Tibial nerve (tissue), 4 donors: ENCODE measurements at regions not wholly inside any gene's neighbourhood (a gene's known extent, or its start where the extent isn't known, plus 50 kb on each side); places are given as distances from the start of the nearest gene placed in this dataset.

Source experiments
- DNase-seq, 2 donors: peaks; one replicate each; pipeline ENCODE4 v3.0.0-alpha.2; 2019; ENCODE audit warnings: low spot score in 2 of 2
- H3K27ac ChIP-seq, 4 donors: fragments of 200-600 bp; sonication (generic) in 3 of 4; one replicate each; pipeline ENCODE4 v1.5.1; 2017 to 2019; ENCODE audit warnings: mild to moderate bottlenecking in 1 of 4
- H3K27me3 ChIP-seq, 2 donors: fragments of 200-600 bp; sonication (generic) in 1 of 2; one replicate each; pipeline versions ENCODE4 v1.5.1 to v1.6.0; 2017 to 2019
- H3K36me3 ChIP-seq, 3 donors: fragments of 200-600 bp; sonication (generic); one replicate each; pipeline ENCODE4 v1.5.1; 2018 to 2019
- H3K4me1 ChIP-seq, 4 donors: fragments of 200-600 bp; sonication (generic) in 3 of 4; one replicate each; pipeline ENCODE4 v1.5.1; 2017 to 2019
- H3K4me3 ChIP-seq, 4 donors: fragments of 200-600 bp; sonication (generic) in 3 of 4; one replicate each; pipeline ENCODE4 v1.5.1; 2017 to 2019; ENCODE audit warnings: mild to moderate bottlenecking in 1 of 4, moderate library complexity in 1 of 4
- H3K9me3 ChIP-seq, 4 donors: fragments of 200-600 bp; sonication (generic) in 3 of 4; one replicate each; pipeline ENCODE4 v1.5.1; 2017 to 2019
- CTCF ChIP-seq, 5 experiments: fragments of 200-600 bp in 3 of 5; fragments of 450-650 bp in 2 of 5; sonication (generic) in 3 of 5; IDR thresholded peaks; one replicate each; pipeline ENCODE4 v1.5.1; 2016 to 2019; ENCODE audit warnings: antibody characterized with exemption in 5 of 5, mild to moderate bottlenecking in 3 of 5, moderate library complexity in 2 of 5
- EP300 ChIP-seq, 2 donors: sonication (generic); formaldehyde crosslinking; IDR thresholded peaks; one replicate each; pipeline ENCODE4 v1.6.1; 2017; ENCODE audit warnings: antibody characterized with exemption in 2 of 2, mild to moderate bottlenecking in 1 of 2
- POLR2A ChIP-seq, 2 donors: fragments of 450-650 bp; IDR thresholded peaks; one replicate each; pipeline ENCODE4 v1.6.1; 2017; ENCODE audit warnings: antibody characterized with exemption in 2 of 2, mild to moderate bottlenecking in 2 of 2, moderate library complexity in 2 of 2
- WGBS, 2 donors: methylation state at CpG; one replicate each; pipeline ENCODE4 v1.1.5; 2018; 5-methylcytosine and 5-hydroxymethylcytosine counted together

GRCh38 chr6:2558861-2559801 lies 191.6 kb downstream of the MYLK4 start:
- peak overlapping the region in 2 of 4 donors; percentile 69 to 73 for H3K27ac ChIP-seq
- H3K4me3 ChIP-seq, result no peak overlapping the region
- no peak for TF ChIP-seq EP300 (IDR thresholded peaks at IDR 0.05)
- TF ChIP-seq CTCF (IDR thresholded peaks at IDR 0.05), result no peak
- no peak for TF ChIP-seq POLR2A (IDR thresholded peaks at IDR 0.05)
- H3K4me1 ChIP-seq, result peaks cover 0 to 26% (median 3%) of the 10 kb centered on the region in 4 donors
- no peak for DNase-seq
- WGBS, 2 donors, result 53 to 58% methylated on average over 23 to 25 of the region's 25 CpGs
- no peaks in the 10 kb centered on the region for H3K36me3 ChIP-seq
- no peaks in the 10 kb centered on the region for H3K9me3 ChIP-seq
- H3K27me3 ChIP-seq, result no peaks in the 10 kb centered on the region

GRCh38 chr6:2558098-2558680 lies 192.5 kb downstream of the MYLK4 start:
- Histone ChIP-seq H3K27ac (peak overlapping the region in 1 of 4 donors; percentile 73), H3K4me3 (no peak overlapping the region), H3K36me3 (no peaks in the 10 kb centered on the region), H3K27me3 (no peaks in the 10 kb centered on the region), H3K9me3 (no peaks in the 10 kb centered on the region), H3K4me1 (peaks cover 0 to 22% (median 3%) of the 10 kb centered on the region in 4 donors)
- no peak for DNase-seq
- TF ChIP-seq EP300 (IDR thresholded peaks at IDR 0.05) (no peak), POLR2A (IDR thresholded peaks at IDR 0.05) (no peak)
- 57 to 64% methylated on average over 13 of the region's 13 CpGs for WGBS, 2 donors

GRCh38 chr6:2557181-2557720 lies 193.5 kb downstream of the MYLK4 start:
- no peaks in the 10 kb centered on the region for H3K9me3 ChIP-seq
- no peak overlapping the region for H3K27ac ChIP-seq
- no peaks in the 10 kb centered on the region for H3K36me3 ChIP-seq
- H3K4me1 ChIP-seq, result peaks cover 0 to 20% (median 3%) of the 10 kb centered on the region in 4 donors
- WGBS, 2 donors, result 86 to 93% methylated on average over 7 of the region's 7 CpGs
- no peak overlapping the region for H3K4me3 ChIP-seq
- no peak for DNase-seq
- H3K27me3 ChIP-seq, result no peaks in the 10 kb centered on the region
- TF ChIP-seq POLR2A (IDR thresholded peaks at IDR 0.05) (no peak), CTCF (IDR thresholded peaks at IDR 0.05) (no peak), EP300 (IDR thresholded peaks at IDR 0.05) (no peak)

- no peak overlapping the region for H3K4me3 ChIP-seq
- no peak overlapping the region for H3K27ac ChIP-seq
- no peaks in the 10 kb centered on the region for H3K36me3 ChIP-seq
- TF ChIP-seq EP300 (IDR thresholded peaks at IDR 0.05) (no peak), POLR2A (IDR thresholded peaks at IDR 0.05) (no peak), CTCF (IDR thresholded peaks at IDR 0.05) (no peak)
- H3K4me1 ChIP-seq, result peaks cover 0 to 19% (median 3%) of the 10 kb centered on the region in 4 donors
- WGBS, 2 donors, result 86 to 88% methylated on average over 5 of the region's 5 CpGs
- no peak for DNase-seq
- no peaks in the 10 kb centered on the region for H3K27me3 ChIP-seq
- no peaks in the 10 kb centered on the region for H3K9me3 ChIP-seq
Observed at GRCh38 chr6:2556761-2557160, 194.0 kb downstream of the MYLK4 start.

- Histone ChIP-seq H3K4me3 (no peak overlapping the region), H3K4me1 (peaks cover 0 to 8% (median 0%) of the 10 kb centered on the region in 4 donors), H3K27me3 (no peaks in the 10 kb centered on the region), H3K9me3 (no peaks in the 10 kb centered on the region), H3K27ac (no peak overlapping the region), H3K36me3 (no peaks in the 10 kb centered on the region)
- DNase-seq, result no peak
- no peak for TF ChIP-seq POLR2A (IDR thresholded peaks at IDR 0.05)
- no peak for TF ChIP-seq CTCF (IDR thresholded peaks at IDR 0.05)
- no peak for TF ChIP-seq EP300 (IDR thresholded peaks at IDR 0.05)
- WGBS, 2 donors, result 76 to 82% methylated on average over 4 of the region's 4 CpGs
Observed at GRCh38 chr6:2554651-2555260, 196.0 kb downstream of the MYLK4 start.
